ENCODE measurements at regions not wholly inside any gene's neighbourhood (a gene's known extent, or its start where the extent isn't known, plus 50 kb on each side); places are given as distances from the start of the nearest gene placed in this dataset.

DNA sequence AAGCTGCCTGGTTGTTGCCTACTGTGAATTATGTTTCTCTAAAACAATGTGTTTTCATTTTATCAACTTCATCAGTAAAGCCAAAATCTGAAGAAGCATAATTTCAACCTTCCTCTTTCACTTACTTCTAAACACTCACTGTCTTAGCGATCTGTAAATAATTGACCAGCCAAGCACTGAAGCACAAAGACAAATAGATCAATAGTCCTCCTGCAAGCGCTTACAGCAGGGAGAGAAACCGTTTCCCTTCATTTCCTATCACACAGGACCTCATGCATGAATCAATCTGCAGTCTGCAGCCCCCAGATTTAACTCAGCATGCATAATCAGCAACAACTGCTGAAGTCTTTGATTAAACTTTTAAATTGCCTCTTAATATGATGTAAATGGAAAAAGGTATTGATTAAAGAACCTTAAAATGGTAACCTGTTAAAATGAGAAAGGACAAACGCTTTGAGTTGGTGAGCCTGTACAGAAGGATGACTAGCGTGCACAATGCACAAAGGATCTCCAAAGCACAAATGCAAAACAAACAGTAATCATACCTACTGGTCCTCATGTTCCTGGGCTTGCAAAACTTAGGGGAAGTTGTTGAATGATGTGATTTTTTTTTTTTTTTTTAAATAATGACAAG lies 370.2 kb upstream of the ZNF385D start:
- TF ChIP-seq POLR2AphosphoS5 (IDR thresholded peaks at IDR 0.05) (no peak), POLR2A (IDR thresholded peaks at IDR 0.05) (no peak)
- TF ChIP-seq, protein P1, sequence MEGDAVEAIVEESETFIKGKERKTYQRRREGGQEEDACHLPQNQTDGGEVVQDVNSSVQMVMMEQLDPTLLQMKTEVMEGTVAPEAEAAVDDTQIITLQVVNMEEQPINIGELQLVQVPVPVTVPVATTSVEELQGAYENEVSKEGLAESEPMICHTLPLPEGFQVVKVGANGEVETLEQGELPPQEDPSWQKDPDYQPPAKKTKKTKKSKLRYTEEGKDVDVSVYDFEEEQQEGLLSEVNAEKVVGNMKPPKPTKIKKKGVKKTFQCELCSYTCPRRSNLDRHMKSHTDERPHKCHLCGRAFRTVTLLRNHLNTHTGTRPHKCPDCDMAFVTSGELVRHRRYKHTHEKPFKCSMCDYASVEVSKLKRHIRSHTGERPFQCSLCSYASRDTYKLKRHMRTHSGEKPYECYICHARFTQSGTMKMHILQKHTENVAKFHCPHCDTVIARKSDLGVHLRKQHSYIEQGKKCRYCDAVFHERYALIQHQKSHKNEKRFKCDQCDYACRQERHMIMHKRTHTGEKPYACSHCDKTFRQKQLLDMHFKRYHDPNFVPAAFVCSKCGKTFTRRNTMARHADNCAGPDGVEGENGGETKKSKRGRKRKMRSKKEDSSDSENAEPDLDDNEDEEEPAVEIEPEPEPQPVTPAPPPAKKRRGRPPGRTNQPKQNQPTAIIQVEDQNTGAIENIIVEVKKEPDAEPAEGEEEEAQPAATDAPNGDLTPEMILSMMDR (IDR thresholded peaks at IDR 0.05) = no peak
